ELR (cell line): ENCODE measurements at regions not wholly inside any gene's neighbourhood (a gene's known extent, or its start where the extent isn't known, plus 50 kb on each side); places are given as distances from the start of the nearest gene placed in this dataset.

ENCODE experiments used
- DNase-seq: peaks from one replicate; pipeline ENCODE4 v3.0.0-alpha.2; 2015; ENCODE audit warnings: low read depth

- no peak for DNase-seq
These were observed 938.2 kb upstream of the CDH8 start for GRCh38 chr16:62974424-62974823.

- DNase-seq = no peak
These were observed 934.6 kb upstream of the CDH8 start for GRCh38 chr16:62970851-62971250.

GRCh38 chr16:62969711-62970318 is 933.6 kb upstream of the CDH8 start:
- no peak for DNase-seq

- no peak for DNase-seq
These were observed 931.4 kb upstream of the CDH8 start for GRCh38 chr16:62967611-62968010.

- no peak for DNase-seq
These were observed 930.9 kb upstream of the CDH8 start for GRCh38 chr16:62967163-62967562.

GRCh38 chr16:62966626-62967025 is 930.4 kb upstream of the CDH8 start:
- DNase-seq = no peak

DNA sequence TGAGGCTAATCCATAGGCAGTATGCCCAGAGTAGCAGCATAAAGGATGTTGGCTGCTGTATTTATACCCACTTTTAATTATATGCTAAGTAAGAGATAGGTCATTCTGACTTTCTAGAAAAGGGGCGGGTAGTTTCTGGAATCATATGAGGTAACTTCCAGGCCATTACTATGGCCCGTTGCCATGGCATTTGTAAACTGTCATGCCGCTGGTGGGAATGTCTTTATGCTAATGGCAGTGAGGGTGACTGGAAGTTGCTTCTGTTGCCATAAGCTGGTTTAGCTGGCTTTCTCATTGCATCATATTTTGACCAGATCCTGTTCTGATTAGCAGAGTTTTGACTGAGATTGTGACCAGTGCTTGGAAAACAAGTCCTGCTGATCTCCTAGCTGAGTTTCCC is 929.6 kb upstream of the CDH8 start:
- DNase-seq = no peak

GRCh38 chr16:62963846-62964245 is 927.6 kb upstream of the CDH8 start:
- no peak for DNase-seq

DNA sequence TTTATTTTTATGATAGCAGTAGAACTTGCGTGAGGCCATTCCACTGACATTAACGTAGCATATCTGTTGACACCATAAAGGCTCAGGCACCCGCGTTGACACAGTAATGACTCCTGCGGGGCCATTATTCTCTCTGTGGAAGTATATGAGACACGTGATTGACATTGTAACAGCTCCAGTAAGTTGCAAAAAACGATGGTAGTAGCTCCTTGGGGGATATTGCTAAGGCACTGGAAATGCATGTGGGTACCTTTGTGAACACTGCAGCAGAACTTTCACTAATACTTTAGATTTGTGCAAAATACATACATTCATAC is 918.8 kb upstream of the CDH8 start:
- no peak for DNase-seq

- no peak for DNase-seq
These were observed 918.1 kb upstream of the CDH8 start for GRCh38 chr16:62954144-62955032.

DNA sequence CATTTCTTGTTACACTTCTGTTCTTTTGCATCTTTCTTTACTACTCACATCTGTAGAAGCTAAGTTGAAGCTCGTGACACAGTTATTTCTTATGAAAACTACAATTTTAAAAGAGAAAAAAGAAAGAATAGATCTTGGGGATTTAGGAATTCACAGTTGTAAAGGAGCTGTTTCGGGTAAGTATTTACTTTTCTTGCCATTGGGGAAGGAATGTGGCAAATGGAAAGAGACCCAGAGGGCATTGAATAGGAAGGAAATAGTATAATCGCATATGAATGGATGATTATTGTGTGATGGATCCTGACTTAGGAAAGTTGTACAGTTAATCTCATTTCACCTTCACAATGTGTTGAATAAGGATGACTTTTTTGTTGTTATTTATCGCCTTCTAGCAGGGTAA is 914.1 kb upstream of the CDH8 start:
- DNase-seq = no peak

GRCh38 chr16:62940569-62940968 is 904.3 kb upstream of the CDH8 start:
- DNase-seq = no peak

GRCh38 chr16:62939687-62940086 is 903.4 kb upstream of the CDH8 start:
- DNase-seq = no peak

- no peak for DNase-seq
These were observed 897.7 kb upstream of the CDH8 start for GRCh38 chr16:62933929-62934328.

DNA sequence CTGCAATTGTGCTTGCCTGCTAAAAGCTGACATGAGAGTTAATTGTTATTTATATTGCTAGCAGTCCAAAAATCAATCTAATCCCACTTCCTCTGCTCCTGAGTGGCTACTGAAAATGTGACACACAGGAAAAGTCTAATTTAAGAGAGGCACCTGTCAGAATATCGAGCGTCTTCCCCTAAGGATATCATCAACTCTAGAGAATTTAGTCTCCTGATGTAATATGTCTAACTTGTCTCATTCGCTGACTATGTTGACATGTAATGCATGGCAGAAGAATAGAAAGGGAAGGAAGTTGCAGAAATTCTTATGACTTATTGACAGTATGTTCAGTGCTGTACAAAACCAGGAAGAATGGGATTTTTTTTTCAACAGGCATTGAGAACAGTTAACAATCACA is 893.4 kb upstream of the CDH8 start:
- DNase-seq = no peak

GRCh38 chr16:62927122-62927521 is 890.9 kb upstream of the CDH8 start:
- DNase-seq = no peak

DNA sequence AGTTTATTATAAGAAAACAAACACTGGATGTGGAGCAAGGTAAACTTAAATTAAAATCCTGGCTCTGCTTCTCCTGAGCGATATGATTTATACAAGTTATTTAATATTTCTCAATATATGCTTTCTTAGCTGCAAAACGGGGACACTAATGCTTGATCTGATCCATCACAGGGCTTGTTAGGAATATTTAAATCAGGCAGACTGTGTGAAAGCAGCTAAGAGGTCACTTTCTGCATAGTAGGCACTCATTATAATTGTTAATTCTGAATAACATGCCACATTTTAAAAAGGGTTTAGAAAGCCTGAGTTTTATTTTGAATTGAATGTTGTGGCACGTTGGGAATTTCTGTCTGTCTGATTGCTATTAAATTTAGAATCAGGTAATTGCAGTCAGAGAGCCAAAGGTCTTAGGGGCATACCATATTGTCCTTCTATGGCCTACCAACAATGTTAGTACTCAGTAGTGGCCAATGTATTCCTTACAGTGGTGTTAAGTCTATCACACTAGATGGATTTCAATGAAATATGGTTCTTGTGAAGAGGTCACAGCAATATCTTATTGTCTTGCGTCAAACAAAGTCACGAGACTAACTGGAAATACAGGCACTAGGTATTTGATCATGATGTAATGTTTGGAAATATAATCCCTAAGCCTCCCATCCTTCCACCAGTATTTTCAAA is 890.0 kb upstream of the CDH8 start:
- DNase-seq = no peak

- DNase-seq = no peak
These were observed 885.7 kb upstream of the CDH8 start for GRCh38 chr16:62921904-62922303.

GRCh38 chr16:62913924-62914323 is 877.7 kb upstream of the CDH8 start:
- DNase-seq = no peak

- DNase-seq = no peak
These were observed 877.1 kb upstream of the CDH8 start for GRCh38 chr16:62913333-62913732.

GRCh38 chr16:62909597-62909996 is 873.4 kb upstream of the CDH8 start:
- no peak for DNase-seq

DNA sequence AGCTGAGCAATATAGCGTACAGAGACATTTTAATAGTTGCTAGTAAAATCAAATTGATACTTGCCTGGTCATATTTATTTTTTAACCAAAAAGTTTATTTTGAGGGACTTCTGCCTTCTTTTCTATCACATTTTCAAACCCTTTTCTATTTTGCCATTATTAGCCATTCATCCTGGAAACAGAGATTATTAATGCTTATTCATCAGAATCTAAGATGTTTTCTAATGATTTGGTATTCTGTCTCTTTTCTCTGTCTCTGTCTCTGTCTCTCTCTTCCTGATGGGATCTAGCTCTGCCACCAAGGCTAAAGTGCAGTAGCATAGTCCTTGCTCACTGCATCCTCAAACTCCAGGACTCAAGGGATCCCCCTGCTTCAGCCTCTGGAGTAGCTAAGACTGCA is 871.3 kb upstream of the CDH8 start:
- DNase-seq = no peak

- no peak for DNase-seq
These were observed 867.8 kb upstream of the CDH8 start for GRCh38 chr16:62903961-62904502.
